Activated B cell treated with CpG ODN at 0.5 μM for 24 hours (primary cell): ENCODE measurements at regions not wholly inside any gene's neighbourhood (a gene's known extent, or its start where the extent isn't known, plus 50 kb on each side); places are given as distances from the start of the nearest gene placed in this dataset.
"Not testable (repeated sequence)": the region's sequence is repeated elsewhere in the genome, so short reads cannot be mapped to it uniquely, and the experiment has no call there.

Experiments
- ATAC-seq: fragments of 200-7000 bp; cut with Tn5 transposase; one replicate; pipeline ENCODE4 v1.10.0; 2021; ENCODE audit warnings: low read depth, mild to moderate bottlenecking, moderate library complexity
- CTCF ChIA-PET: fragments of 350-600 bp; sonication (Branson Sonifier 250); formaldehyde crosslinking; loops from one replicate; lab custom pipeline; 2021; ENCODE audit warnings: antibody characterized with exemption; lab: Charles Lee
- POLR2A ChIA-PET: fragments of 350-600 bp; sonication (Branson Sonifier 250); formaldehyde crosslinking; loops from one replicate; lab custom pipeline; 2021; ENCODE audit warnings: antibody characterized with exemption; lab: Charles Lee
- DNase-seq: peaks from one replicate; pipeline ENCODE4 v3.0.0; 2022
- H3K27ac Mint-ChIP-seq: one replicate; pipeline ENCODE4 v1.8.0; 2020; ENCODE audit warnings: mixed read lengths
- H3K27me3 Mint-ChIP-seq: one replicate; pipeline ENCODE4 v1.8.0; 2021; ENCODE audit warnings: mixed read lengths
- H3K36me3 Mint-ChIP-seq: one replicate; pipeline ENCODE4 v1.8.0; 2021; ENCODE audit warnings: low read depth, mixed read lengths
- H3K4me1 Mint-ChIP-seq: one replicate; pipeline ENCODE4 v1.8.0; 2021; ENCODE audit warnings: mixed read lengths
- H3K4me3 Mint-ChIP-seq: one replicate; pipeline ENCODE4 v1.8.0; 2020; ENCODE audit warnings: mild to moderate bottlenecking, mixed read lengths
- H3K9me3 Mint-ChIP-seq: one replicate; pipeline ENCODE4 v1.8.0; 2020; ENCODE audit warnings: mixed read lengths
- intact Hi-C: fragments of 100-400 bp; cut with micrococcal nuclease; formaldehyde crosslinking; loops from one replicate; pipeline ENCODE4 v1.15.1; 2024
- TF ChIP-seq, protein P1 (sequence below): fragments of 200-600 bp; IDR thresholded peaks from one replicate; pipeline ENCODE4 v1.8.0; 2022; ENCODE audit warnings: antibody characterized with exemption, mild to moderate bottlenecking

DNA sequence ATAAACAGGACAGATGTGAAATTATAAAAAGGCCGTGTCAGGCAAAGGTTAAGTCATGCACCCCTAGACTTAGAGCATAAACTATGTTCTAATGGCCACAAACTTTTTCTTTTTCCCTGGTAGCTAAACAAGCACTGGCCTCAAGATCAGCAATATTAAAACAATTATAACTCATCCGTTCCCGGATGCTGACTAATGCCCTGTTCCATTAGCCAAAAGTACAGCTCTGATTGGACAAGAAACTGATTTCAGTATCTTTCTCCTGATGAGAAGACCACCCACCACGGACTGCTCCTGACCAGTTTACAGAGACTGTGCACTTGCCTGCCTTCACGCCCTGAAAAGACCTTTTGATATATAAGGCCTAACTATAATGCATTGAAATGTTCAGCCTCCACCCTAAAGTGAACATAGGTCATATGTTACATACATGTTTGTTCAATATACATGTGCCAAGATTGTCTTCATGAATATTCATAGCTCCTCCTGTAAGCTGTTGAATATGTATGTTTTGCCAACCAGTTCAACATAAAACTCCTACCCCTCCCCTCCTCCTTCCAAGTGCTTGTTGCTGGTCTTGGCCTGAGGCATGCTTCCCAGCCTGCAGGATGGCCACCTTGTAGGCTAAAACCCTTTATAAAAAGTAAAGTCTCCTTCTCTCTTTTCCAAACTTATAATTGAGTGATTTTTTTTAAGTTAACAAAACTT is 162.0 kb downstream of the IPO8 start:
- ChIA-PET POLR2A (no interaction called here), CTCF (no interaction called here)
- H3K9me3 Mint-ChIP-seq, result no peaks in the 10 kb centered on the region
- ATAC-seq (no peak), DNase-seq (no peak)
- H3K4me1 Mint-ChIP-seq, result no peaks in the 10 kb centered on the region
- intact Hi-C loops, result no loop called here
- H3K4me3 Mint-ChIP-seq, result no peak overlapping the region
- no peaks in the 10 kb centered on the region for H3K27me3 Mint-ChIP-seq
- no peaks in the 10 kb centered on the region for H3K36me3 Mint-ChIP-seq
- H3K27ac Mint-ChIP-seq, result no peak overlapping the region
- TF ChIP-seq, protein P1, sequence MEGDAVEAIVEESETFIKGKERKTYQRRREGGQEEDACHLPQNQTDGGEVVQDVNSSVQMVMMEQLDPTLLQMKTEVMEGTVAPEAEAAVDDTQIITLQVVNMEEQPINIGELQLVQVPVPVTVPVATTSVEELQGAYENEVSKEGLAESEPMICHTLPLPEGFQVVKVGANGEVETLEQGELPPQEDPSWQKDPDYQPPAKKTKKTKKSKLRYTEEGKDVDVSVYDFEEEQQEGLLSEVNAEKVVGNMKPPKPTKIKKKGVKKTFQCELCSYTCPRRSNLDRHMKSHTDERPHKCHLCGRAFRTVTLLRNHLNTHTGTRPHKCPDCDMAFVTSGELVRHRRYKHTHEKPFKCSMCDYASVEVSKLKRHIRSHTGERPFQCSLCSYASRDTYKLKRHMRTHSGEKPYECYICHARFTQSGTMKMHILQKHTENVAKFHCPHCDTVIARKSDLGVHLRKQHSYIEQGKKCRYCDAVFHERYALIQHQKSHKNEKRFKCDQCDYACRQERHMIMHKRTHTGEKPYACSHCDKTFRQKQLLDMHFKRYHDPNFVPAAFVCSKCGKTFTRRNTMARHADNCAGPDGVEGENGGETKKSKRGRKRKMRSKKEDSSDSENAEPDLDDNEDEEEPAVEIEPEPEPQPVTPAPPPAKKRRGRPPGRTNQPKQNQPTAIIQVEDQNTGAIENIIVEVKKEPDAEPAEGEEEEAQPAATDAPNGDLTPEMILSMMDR, result no peak

DNA sequence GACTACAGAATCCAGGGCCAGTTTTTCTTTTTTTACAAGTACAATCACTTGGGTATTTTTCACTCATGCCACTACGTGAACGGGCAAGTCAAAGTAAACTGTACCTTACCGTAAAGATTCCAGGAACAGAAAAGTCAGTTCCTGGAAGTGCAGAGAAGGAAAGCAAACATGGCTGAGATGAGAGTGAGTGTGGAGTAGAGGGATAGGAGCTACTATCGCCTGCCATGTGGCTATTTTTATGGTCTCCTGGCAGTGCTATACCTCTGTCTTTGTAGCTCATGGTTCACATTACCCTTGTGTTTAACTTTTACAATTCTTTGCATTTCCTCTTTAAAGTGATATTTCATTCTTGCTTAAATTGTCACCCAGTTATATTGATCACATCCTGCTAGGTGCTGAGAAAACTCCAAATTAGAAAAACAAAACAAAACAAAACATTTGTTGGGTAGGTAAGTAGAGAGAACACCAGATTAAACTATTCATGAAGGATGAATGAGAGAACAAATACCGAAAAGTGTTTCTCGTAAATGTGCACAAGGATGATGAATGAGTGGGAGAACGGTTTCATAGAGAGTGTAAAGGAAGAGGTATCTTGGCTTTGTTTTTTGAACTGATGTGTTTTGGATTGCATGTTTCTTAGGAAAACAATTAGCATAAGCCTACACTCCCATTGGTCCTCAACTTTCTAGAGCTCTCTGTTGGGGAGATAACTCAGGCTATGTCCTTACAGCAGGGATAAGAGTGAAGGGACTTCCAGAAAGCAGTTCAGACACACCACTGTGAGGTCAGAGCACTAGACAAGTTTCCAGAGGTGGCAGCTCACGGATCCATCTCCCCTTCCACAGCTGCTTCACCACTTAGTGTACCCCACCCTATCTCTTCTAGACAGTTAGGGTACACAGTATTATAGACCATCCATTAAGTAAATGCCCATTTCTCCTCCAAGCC is 163.7 kb downstream of the IPO8 start:
- POLR2A ChIA-PET, result no interaction called here

DNA sequence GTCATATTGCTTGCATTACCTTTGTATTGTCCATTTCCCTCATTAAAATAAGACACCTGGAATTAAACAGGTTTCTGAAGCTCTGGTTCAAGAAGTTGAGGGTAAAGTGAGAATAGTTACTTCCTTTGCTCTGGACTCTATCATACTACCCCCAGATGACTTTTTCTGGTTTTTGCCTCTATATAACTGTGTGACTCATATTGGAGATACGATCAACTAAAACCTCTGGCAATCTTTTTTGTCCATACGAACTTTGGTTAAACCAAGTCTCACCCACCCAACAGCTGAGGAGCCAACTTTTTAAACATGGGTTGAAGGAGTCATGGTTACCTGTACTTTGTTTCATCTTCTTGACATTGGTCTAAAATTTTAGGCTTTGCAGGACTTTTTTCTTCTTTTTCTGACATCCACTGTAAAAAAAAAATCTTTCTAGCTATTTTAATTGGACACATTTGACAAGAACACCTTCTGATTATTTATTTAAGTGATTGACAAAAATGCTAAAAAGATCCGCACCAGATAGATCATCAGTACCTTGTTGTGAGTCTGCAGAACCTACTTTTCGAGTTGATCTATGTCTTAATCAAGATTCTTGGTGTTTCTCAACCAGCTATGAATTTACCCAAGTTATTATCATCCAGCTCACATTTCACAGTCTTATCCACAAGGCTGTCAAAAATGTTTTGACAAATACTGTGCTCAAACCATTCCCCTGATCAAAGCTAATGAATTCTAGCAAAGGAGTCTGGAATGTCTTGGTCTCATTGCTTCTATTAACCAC is 166.0 kb downstream of the IPO8 start:
- ATAC-seq, result no peak
- POLR2A ChIA-PET, result no interaction called here
- Mint-ChIP-seq H3K36me3 (no peaks in the 10 kb centered on the region), H3K4me3 (no peak overlapping the region), H3K9me3 (no peaks in the 10 kb centered on the region), H3K27me3 (no peaks in the 10 kb centered on the region), H3K27ac (no peak overlapping the region), H3K4me1 (no peaks in the 10 kb centered on the region)
- TF ChIP-seq, protein P1, result no peak
- CTCF ChIA-PET, result no interaction called here
- intact Hi-C loops, result no loop called here
- no peak for DNase-seq

More for the DNA sequence above, 163.7 kb downstream of the IPO8 start:
- DNase-seq (no peak), ATAC-seq (no peak)
- H3K27ac Mint-ChIP-seq, result no peak overlapping the region
- TF ChIP-seq, protein P1, result no peak
- no peaks in the 10 kb centered on the region for H3K36me3 Mint-ChIP-seq
- no peak overlapping the region for H3K4me3 Mint-ChIP-seq
- intact Hi-C loops, result no loop called here
- no peaks in the 10 kb centered on the region for H3K27me3 Mint-ChIP-seq
- H3K9me3 Mint-ChIP-seq, result no peaks in the 10 kb centered on the region
- no peaks in the 10 kb centered on the region for H3K4me1 Mint-ChIP-seq
- CTCF ChIA-PET, result no interaction called here

DNA sequence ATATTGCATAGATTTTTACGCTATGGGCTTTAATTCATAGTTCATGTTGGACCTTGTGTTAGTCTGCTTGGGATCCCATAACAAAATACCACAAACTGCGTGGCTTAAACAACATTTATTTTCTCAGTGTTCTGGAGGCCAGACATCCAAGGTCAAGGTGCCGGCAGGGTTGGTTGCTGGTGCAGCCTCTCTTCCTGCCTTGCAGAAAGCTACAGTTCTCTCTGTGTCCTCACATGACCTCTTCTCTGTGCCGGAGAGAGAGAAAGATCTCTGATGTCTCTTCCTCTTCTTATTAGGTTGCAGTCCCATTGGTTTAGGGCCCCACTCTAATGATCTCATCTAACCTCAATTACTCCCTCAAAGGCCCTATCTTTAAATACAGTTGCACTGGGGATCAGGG is 170.5 kb downstream of the IPO8 start:
- Mint-ChIP-seq H3K27me3 (no peaks in the 10 kb centered on the region), H3K4me1 (no peaks in the 10 kb centered on the region), H3K36me3 (no peaks in the 10 kb centered on the region), H3K4me3 (no peak overlapping the region), H3K27ac (no peak overlapping the region), H3K9me3 (peaks cover 2% of the 10 kb centered on the region)
- ChIA-PET POLR2A (no interaction called here), CTCF (no interaction called here)
- DNase-seq (no peak), ATAC-seq (no peak)
- intact Hi-C loops, result no loop called here
- TF ChIP-seq, protein P1, result no peak

DNA sequence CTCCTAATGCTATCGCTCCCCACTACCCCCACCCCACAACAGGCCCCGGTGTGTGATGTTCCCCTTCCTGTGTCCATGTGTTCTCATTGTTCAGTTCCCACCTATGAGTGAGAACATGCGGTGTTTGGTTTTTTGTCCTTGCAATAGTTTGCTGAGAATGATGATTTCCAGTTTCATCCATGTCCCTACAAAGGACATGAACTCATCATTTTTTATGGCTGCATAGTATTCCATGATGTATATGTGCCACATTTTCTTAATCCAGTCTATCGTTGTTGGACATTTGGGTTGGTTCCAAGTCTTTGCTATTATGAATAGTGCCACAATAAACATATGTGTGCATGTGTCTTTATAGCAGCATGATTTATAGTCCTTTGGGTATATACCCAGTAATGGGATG is 175.4 kb downstream of the IPO8 start:
- CTCF ChIA-PET, H3K27me3 Mint-ChIP-seq: not testable (repeated sequence)

More for the DNA sequence above, 175.4 kb downstream of the IPO8 start:
- ATAC-seq, DNase-seq, H3K36me3 Mint-ChIP-seq, POLR2A ChIA-PET, H3K9me3 Mint-ChIP-seq, intact Hi-C loops, H3K4me3 Mint-ChIP-seq, H3K4me1 Mint-ChIP-seq, H3K27ac Mint-ChIP-seq: not testable (repeated sequence)
